PC-9 (cell line): ENCODE measurements at regions not wholly inside any gene's neighbourhood (a gene's known extent, or its start where the extent isn't known, plus 50 kb on each side); places are given as distances from the start of the nearest gene placed in this dataset.

Experiments
- CTCF ChIP-seq: fragments of 200-600 bp; sonication (generic); conservative IDR thresholded peaks from 2 replicates; pipeline ENCODE4 v1.6.1; 2017; ENCODE audit warnings: mixed run types, antibody characterized with exemption, mild to moderate bottlenecking, moderate library complexity
- EZH2 ChIP-seq: fragments of 200-600 bp; sonication (generic); IDR thresholded peaks from 2 replicates; pipeline ENCODE4 v1.8.0; 2017; ENCODE audit warnings: antibody characterized with exemption, low read depth

GRCh38 chr5:165310031-165310430 lies 1804.6 kb downstream of the MAT2B start:
- TF ChIP-seq CTCF = no peak
- TF ChIP-seq EZH2 = no peak
